ENCODE measurements at regions not wholly inside any gene's neighbourhood (a gene's known extent, or its start where the extent isn't known, plus 50 kb on each side); places are given as distances from the start of the nearest gene placed in this dataset.

- no peak for DNase-seq
- H3K36me3 ChIP-seq (ENCODE audit: control insufficient read depth, insufficient read depth, low read length): no peaks in the 10 kb centered on the region
- no peaks in the 10 kb centered on the region for H3K9me3 ChIP-seq (ENCODE audit: control insufficient read depth, low read length)
- H3K27ac ChIP-seq (ENCODE audit: insufficient read depth, low read length, poor library complexity, severe bottlenecking): no peak overlapping the region
- no peak overlapping the region for H3K4me3 ChIP-seq (ENCODE audit: insufficient read depth, low read depth, low read length, poor library complexity, severe bottlenecking)
- H3K27me3 ChIP-seq (replicated peaks; ENCODE audit: control insufficient read depth, insufficient read depth, low read length, poor library complexity, severe bottlenecking): no peaks in the 10 kb centered on the region
- H3K4me1 ChIP-seq (ENCODE audit: control insufficient read depth, insufficient read depth, low read length, poor library complexity, severe bottlenecking): no peaks in the 10 kb centered on the region
These were observed 2237.8 kb downstream of the PCDH9 start for GRCh38 chr13:64992314-64992713.

GRCh38 chr13:64985075-64985474 lies 2245.1 kb downstream of the PCDH9 start:
- no peaks in the 10 kb centered on the region for H3K9me3 ChIP-seq (ENCODE audit: control insufficient read depth, low read length)
- H3K4me3 ChIP-seq (ENCODE audit: insufficient read depth, low read depth, low read length, poor library complexity, severe bottlenecking): no peak overlapping the region
- no peak overlapping the region for H3K27ac ChIP-seq (ENCODE audit: insufficient read depth, low read length, poor library complexity, severe bottlenecking)
- no peak for DNase-seq
- no peaks in the 10 kb centered on the region for H3K4me1 ChIP-seq (ENCODE audit: control insufficient read depth, insufficient read depth, low read length, poor library complexity, severe bottlenecking)
- H3K36me3 ChIP-seq (ENCODE audit: control insufficient read depth, insufficient read depth, low read length): no peaks in the 10 kb centered on the region
- no peaks in the 10 kb centered on the region for H3K27me3 ChIP-seq (replicated peaks; ENCODE audit: control insufficient read depth, insufficient read depth, low read length, poor library complexity, severe bottlenecking)

- H3K27me3 ChIP-seq (replicated peaks; ENCODE audit: control insufficient read depth, insufficient read depth, low read length, poor library complexity, severe bottlenecking): no peaks in the 10 kb centered on the region
- no peak overlapping the region for H3K27ac ChIP-seq (ENCODE audit: insufficient read depth, low read length, poor library complexity, severe bottlenecking)
- H3K4me3 ChIP-seq (ENCODE audit: insufficient read depth, low read depth, low read length, poor library complexity, severe bottlenecking): no peak overlapping the region
- no peak for DNase-seq
- H3K9me3 ChIP-seq (ENCODE audit: control insufficient read depth, low read length): no peaks in the 10 kb centered on the region
- H3K4me1 ChIP-seq (ENCODE audit: control insufficient read depth, insufficient read depth, low read length, poor library complexity, severe bottlenecking): no peaks in the 10 kb centered on the region
- H3K36me3 ChIP-seq (ENCODE audit: control insufficient read depth, insufficient read depth, low read length): no peaks in the 10 kb centered on the region
These were observed 2267.7 kb downstream of the PCDH9 start for GRCh38 chr13:64962404-64962803.

GRCh38 chr13:64959276-64959675 lies 2270.9 kb downstream of the PCDH9 start:
- Histone ChIP-seq H3K9me3 (ENCODE audit: control insufficient read depth, low read length) (no peaks in the 10 kb centered on the region), H3K4me3 (ENCODE audit: insufficient read depth, low read depth, low read length, poor library complexity, severe bottlenecking) (no peak overlapping the region), H3K27ac (ENCODE audit: insufficient read depth, low read length, poor library complexity, severe bottlenecking) (no peak overlapping the region), H3K36me3 (ENCODE audit: control insufficient read depth, insufficient read depth, low read length) (no peaks in the 10 kb centered on the region), H3K4me1 (ENCODE audit: control insufficient read depth, insufficient read depth, low read length, poor library complexity, severe bottlenecking) (no peaks in the 10 kb centered on the region), H3K27me3 (replicated peaks; ENCODE audit: control insufficient read depth, insufficient read depth, low read length, poor library complexity, severe bottlenecking) (no peaks in the 10 kb centered on the region)
- DNase-seq: no peak

- H3K36me3 ChIP-seq (ENCODE audit: control insufficient read depth, insufficient read depth, low read length): no peaks in the 10 kb centered on the region
- no peak overlapping the region for H3K4me3 ChIP-seq (ENCODE audit: insufficient read depth, low read depth, low read length, poor library complexity, severe bottlenecking)
- H3K4me1 ChIP-seq (ENCODE audit: control insufficient read depth, insufficient read depth, low read length, poor library complexity, severe bottlenecking): no peaks in the 10 kb centered on the region
- no peaks in the 10 kb centered on the region for H3K9me3 ChIP-seq (ENCODE audit: control insufficient read depth, low read length)
- no peaks in the 10 kb centered on the region for H3K27me3 ChIP-seq (replicated peaks; ENCODE audit: control insufficient read depth, insufficient read depth, low read length, poor library complexity, severe bottlenecking)
- no peak overlapping the region for H3K27ac ChIP-seq (ENCODE audit: insufficient read depth, low read length, poor library complexity, severe bottlenecking)
- no peak for DNase-seq
These were observed 2272.0 kb downstream of the PCDH9 start for GRCh38 chr13:64958106-64958505.

GRCh38 chr13:64938660-64939059 lies 2291.5 kb downstream of the PCDH9 start:
- Histone ChIP-seq H3K9me3 (ENCODE audit: control insufficient read depth, low read length) (no peaks in the 10 kb centered on the region), H3K27ac (ENCODE audit: insufficient read depth, low read length, poor library complexity, severe bottlenecking) (no peak overlapping the region), H3K4me3 (ENCODE audit: insufficient read depth, low read depth, low read length, poor library complexity, severe bottlenecking) (no peak overlapping the region), H3K27me3 (replicated peaks; ENCODE audit: control insufficient read depth, insufficient read depth, low read length, poor library complexity, severe bottlenecking) (no peaks in the 10 kb centered on the region), H3K4me1 (ENCODE audit: control insufficient read depth, insufficient read depth, low read length, poor library complexity, severe bottlenecking) (no peaks in the 10 kb centered on the region), H3K36me3 (ENCODE audit: control insufficient read depth, insufficient read depth, low read length) (no peaks in the 10 kb centered on the region)
- no peak for DNase-seq

- Histone ChIP-seq H3K4me3 (ENCODE audit: insufficient read depth, low read depth, low read length, poor library complexity, severe bottlenecking) (no peak overlapping the region), H3K27ac (ENCODE audit: insufficient read depth, low read length, poor library complexity, severe bottlenecking) (no peak overlapping the region)
- DNase-seq: no peak
These were observed 2292.8 kb downstream of the PCDH9 start for GRCh38 chr13:64937302-64937701.

GRCh38 chr13:64936879-64937278 lies 2293.3 kb downstream of the PCDH9 start:
- no peaks in the 10 kb centered on the region for H3K9me3 ChIP-seq (ENCODE audit: control insufficient read depth, low read length)
- no peak for DNase-seq
- H3K27me3 ChIP-seq (replicated peaks; ENCODE audit: control insufficient read depth, insufficient read depth, low read length, poor library complexity, severe bottlenecking): no peaks in the 10 kb centered on the region
- H3K27ac ChIP-seq (ENCODE audit: insufficient read depth, low read length, poor library complexity, severe bottlenecking): no peak overlapping the region
- no peaks in the 10 kb centered on the region for H3K36me3 ChIP-seq (ENCODE audit: control insufficient read depth, insufficient read depth, low read length)
- no peak overlapping the region for H3K4me3 ChIP-seq (ENCODE audit: insufficient read depth, low read depth, low read length, poor library complexity, severe bottlenecking)
- no peaks in the 10 kb centered on the region for H3K4me1 ChIP-seq (ENCODE audit: control insufficient read depth, insufficient read depth, low read length, poor library complexity, severe bottlenecking)

More at GRCh38 chr13:64937302-64937701, 2292.8 kb downstream of the PCDH9 start:
- Histone ChIP-seq H3K9me3 (ENCODE audit: control insufficient read depth, low read length) (no peaks in the 10 kb centered on the region), H3K27me3 (replicated peaks; ENCODE audit: control insufficient read depth, insufficient read depth, low read length, poor library complexity, severe bottlenecking) (no peaks in the 10 kb centered on the region), H3K36me3 (ENCODE audit: control insufficient read depth, insufficient read depth, low read length) (no peaks in the 10 kb centered on the region), H3K4me1 (ENCODE audit: control insufficient read depth, insufficient read depth, low read length, poor library complexity, severe bottlenecking) (no peaks in the 10 kb centered on the region)

- Histone ChIP-seq H3K4me3 (ENCODE audit: insufficient read depth, low read depth, low read length, poor library complexity, severe bottlenecking) (no peak overlapping the region), H3K27me3 (replicated peaks; ENCODE audit: control insufficient read depth, insufficient read depth, low read length, poor library complexity, severe bottlenecking) (no peaks in the 10 kb centered on the region), H3K36me3 (ENCODE audit: control insufficient read depth, insufficient read depth, low read length) (no peaks in the 10 kb centered on the region), H3K4me1 (ENCODE audit: control insufficient read depth, insufficient read depth, low read length, poor library complexity, severe bottlenecking) (no peaks in the 10 kb centered on the region), H3K9me3 (ENCODE audit: control insufficient read depth, low read length) (no peaks in the 10 kb centered on the region), H3K27ac (ENCODE audit: insufficient read depth, low read length, poor library complexity, severe bottlenecking) (no peak overlapping the region)
- no peak for DNase-seq
These were observed 2294.7 kb downstream of the PCDH9 start for GRCh38 chr13:64935441-64935840.

- no peaks in the 10 kb centered on the region for H3K9me3 ChIP-seq (ENCODE audit: control insufficient read depth, low read length)
- no peaks in the 10 kb centered on the region for H3K36me3 ChIP-seq (ENCODE audit: control insufficient read depth, insufficient read depth, low read length)
- no peaks in the 10 kb centered on the region for H3K4me1 ChIP-seq (ENCODE audit: control insufficient read depth, insufficient read depth, low read length, poor library complexity, severe bottlenecking)
- H3K27ac ChIP-seq (ENCODE audit: insufficient read depth, low read length, poor library complexity, severe bottlenecking): no peak overlapping the region
- no peak for DNase-seq
- no peak overlapping the region for H3K4me3 ChIP-seq (ENCODE audit: insufficient read depth, low read depth, low read length, poor library complexity, severe bottlenecking)
- no peaks in the 10 kb centered on the region for H3K27me3 ChIP-seq (replicated peaks; ENCODE audit: control insufficient read depth, insufficient read depth, low read length, poor library complexity, severe bottlenecking)
These were observed 2295.4 kb downstream of the PCDH9 start for GRCh38 chr13:64934569-64935362.

All from effector memory CD4-positive, alpha-beta T cell (primary cell).